WTC11 (cell line): ENCODE measurements at regions not wholly inside any gene's neighbourhood (a gene's known extent, or its start where the extent isn't known, plus 50 kb on each side); places are given as distances from the start of the nearest gene placed in this dataset.

Experiments used
- ATF1 ChIP-seq: sonication (generic); formaldehyde crosslinking; IDR thresholded peaks from 2 replicates; pipeline ENCODE4 v1.8.1; 2023; ENCODE audit warnings: mild to moderate bottlenecking, moderate library complexity, missing genetic modification reagents
- ATF3 ChIP-seq: sonication (generic); formaldehyde crosslinking; conservative IDR thresholded peaks from 2 replicates; pipeline ENCODE4 v1.8.1; 2022; ENCODE audit warnings: mild to moderate bottlenecking, missing genetic modification reagents
- CTCF ChIP-seq: fragments of 200-600 bp; IDR thresholded peaks from 2 replicates; pipeline ENCODE4 v1.8.0; 2022; ENCODE audit warnings: antibody characterized with exemption
- E2F1 ChIP-seq: sonication (generic); formaldehyde crosslinking; IDR thresholded peaks from 2 replicates; pipeline ENCODE4 v1.8.0; 2022; ENCODE audit warnings: mild to moderate bottlenecking, missing genetic modification reagents
- ESRRA ChIP-seq: sonication (generic); formaldehyde crosslinking; IDR thresholded peaks from 2 replicates; pipeline ENCODE4 v1.8.1; 2022; ENCODE audit warnings: mild to moderate bottlenecking, missing genetic modification reagents, borderline replicate concordance
- ETV6 ChIP-seq: sonication (generic); formaldehyde crosslinking; IDR thresholded peaks from 2 replicates; pipeline ENCODE4 v1.8.1; 2022; ENCODE audit warnings: mild to moderate bottlenecking, missing genetic modification reagents
- MAX ChIP-seq: sonication (generic); formaldehyde crosslinking; IDR thresholded peaks from 2 replicates; pipeline ENCODE4 v1.8.0; 2022; ENCODE audit warnings: mild to moderate bottlenecking, missing genetic modification reagents
- NFATC4 ChIP-seq: fragments of 250-450 bp; sonication (Bioruptor Pico); IDR thresholded peaks from 2 replicates; pipeline ENCODE4 v1.9.0; 2021; ENCODE audit warnings: mild to moderate bottlenecking
- NR3C1 ChIP-seq: sonication (generic); formaldehyde crosslinking; conservative IDR thresholded peaks from 2 replicates; pipeline ENCODE4 v1.8.1; 2023; ENCODE audit warnings: low read depth, mild to moderate bottlenecking, missing genetic modification reagents
- RELA ChIP-seq: sonication (generic); formaldehyde crosslinking; IDR thresholded peaks from 2 replicates; pipeline ENCODE4 v1.8.1; 2022; ENCODE audit warnings: missing genetic modification reagents, mild to moderate bottlenecking, borderline replicate concordance
- USF1 ChIP-seq: sonication (generic); formaldehyde crosslinking; IDR thresholded peaks from 2 replicates; pipeline ENCODE4 v1.8.0; 2022; ENCODE audit warnings: mild to moderate bottlenecking, missing genetic modification reagents
- ZNF138 ChIP-seq: sonication (generic); formaldehyde crosslinking; conservative IDR thresholded peaks from 2 replicates; pipeline ENCODE4 v1.8.1; 2022; ENCODE audit warnings: mild to moderate bottlenecking, moderate library complexity, missing genetic modification reagents
- ZNF416 ChIP-seq: fragments of 250-450 bp; sonication (Bioruptor Pico); IDR thresholded peaks from 2 replicates; pipeline ENCODE4 v1.9.0; 2021; ENCODE audit warnings: mild to moderate bottlenecking, inconsistent platforms

GRCh38 chr10:125249948-125250347 is 89.6 kb upstream of the CTBP2 start:
- TF ChIP-seq RELA: no peak
- no peak for TF ChIP-seq ATF1
- no peak for TF ChIP-seq ETV6
- no peak for TF ChIP-seq ESRRA (CRISPR knock-in tag)
- TF ChIP-seq ATF3: no peak
- TF ChIP-seq CTCF: no peak
- no peak for TF ChIP-seq NR3C1 (CRISPR knock-in tag)
- TF ChIP-seq ZNF138 (CRISPR knock-in tag): no peak
- no peak for TF ChIP-seq E2F1 (CRISPR knock-in tag)
- TF ChIP-seq NFATC4 (CRISPR knock-in tag): no peak
- no peak for TF ChIP-seq MAX (CRISPR knock-in tag)
- TF ChIP-seq ZNF416 (CRISPR knock-in tag): no peak
- TF ChIP-seq USF1: no peak
